Putamen (tissue), 1 donor: ENCODE measurements at regions not wholly inside any gene's neighbourhood (a gene's known extent, or its start where the extent isn't known, plus 50 kb on each side); places are given as distances from the start of the nearest gene placed in this dataset.
A peak's percentile ranks its signal among the peaks of the same experiment; 100 is the strongest.
"Not testable (repeated sequence)": the region's sequence is repeated elsewhere in the genome, so short reads cannot be mapped to it uniquely, and the experiment has no call there.

ENCODE experiments used
- DNase-seq: peaks from one replicate; pipeline ENCODE4 v3.0.0-alpha.2; 2016; ENCODE audit warnings: low spot score

GRCh38 chr10:64574371-64574770 lies 1053.2 kb downstream of the REEP3 start:
- no peak for DNase-seq

GRCh38 chr10:64576497-64576896 lies 1055.3 kb downstream of the REEP3 start:
- no peak for DNase-seq

GRCh38 chr10:64578757-64579156 lies 1057.6 kb downstream of the REEP3 start:
- DNase-seq: not testable (repeated sequence)

- DNase-seq: no peak
Measured at GRCh38 chr10:64586934-64587503, 1065.8 kb downstream of the REEP3 start.

GRCh38 chr10:64594072-64594471 lies 1072.9 kb downstream of the REEP3 start:
- DNase-seq: no peak

- DNase-seq: no peak
Measured at GRCh38 chr10:64598600-64598999, 1077.4 kb downstream of the REEP3 start.

GRCh38 chr10:64601298-64601697 lies 1080.1 kb downstream of the REEP3 start:
- no peak for DNase-seq

- DNase-seq: no peak
Measured at GRCh38 chr10:64617085-64617484, 1095.9 kb downstream of the REEP3 start.

GRCh38 chr10:64619102-64619501 lies 1097.9 kb downstream of the REEP3 start:
- no peak for DNase-seq

GRCh38 chr10:64626924-64627323 lies 1105.7 kb downstream of the REEP3 start:
- DNase-seq: no peak

- DNase-seq: no peak
Measured at GRCh38 chr10:64630534-64630933, 1109.3 kb downstream of the REEP3 start.

- no peak for DNase-seq
Measured at GRCh38 chr10:64635906-64636305, 1114.7 kb downstream of the REEP3 start.

- peak; percentile 88 for DNase-seq
Measured at GRCh38 chr10:64636461-64636860, 1115.3 kb downstream of the REEP3 start.

- DNase-seq: no peak
Measured at GRCh38 chr10:64637939-64638338, 1116.7 kb downstream of the REEP3 start.

GRCh38 chr10:64648915-64649314 lies 1127.7 kb downstream of the REEP3 start:
- DNase-seq: no peak

GRCh38 chr10:64658528-64658927 lies 1137.3 kb downstream of the REEP3 start:
- no peak for DNase-seq

- no peak for DNase-seq
Measured at GRCh38 chr10:64659311-64659710, 1138.1 kb downstream of the REEP3 start.

GRCh38 chr10:64682043-64682442 lies 1160.8 kb downstream of the REEP3 start:
- DNase-seq: no peak

- DNase-seq: no peak
Measured at GRCh38 chr10:64690194-64690593, 1169.0 kb downstream of the REEP3 start.

GRCh38 chr10:64699244-64699643 lies 1178.0 kb downstream of the REEP3 start:
- DNase-seq: no peak

- DNase-seq: not testable (repeated sequence)
Measured at GRCh38 chr10:64702086-64702485, 1180.9 kb downstream of the REEP3 start.

GRCh38 chr10:64708884-64709681 lies 1187.9 kb downstream of the REEP3 start:
- DNase-seq: no peak

GRCh38 chr10:64726466-64726865 lies 1205.3 kb downstream of the REEP3 start:
- DNase-seq: no peak

GRCh38 chr10:64731016-64731415 lies 1209.8 kb downstream of the REEP3 start:
- DNase-seq: no peak
